ENCODE measurements at regions not wholly inside any gene's neighbourhood (a gene's known extent, or its start where the extent isn't known, plus 50 kb on each side); places are given as distances from the start of the nearest gene placed in this dataset.

DNA sequence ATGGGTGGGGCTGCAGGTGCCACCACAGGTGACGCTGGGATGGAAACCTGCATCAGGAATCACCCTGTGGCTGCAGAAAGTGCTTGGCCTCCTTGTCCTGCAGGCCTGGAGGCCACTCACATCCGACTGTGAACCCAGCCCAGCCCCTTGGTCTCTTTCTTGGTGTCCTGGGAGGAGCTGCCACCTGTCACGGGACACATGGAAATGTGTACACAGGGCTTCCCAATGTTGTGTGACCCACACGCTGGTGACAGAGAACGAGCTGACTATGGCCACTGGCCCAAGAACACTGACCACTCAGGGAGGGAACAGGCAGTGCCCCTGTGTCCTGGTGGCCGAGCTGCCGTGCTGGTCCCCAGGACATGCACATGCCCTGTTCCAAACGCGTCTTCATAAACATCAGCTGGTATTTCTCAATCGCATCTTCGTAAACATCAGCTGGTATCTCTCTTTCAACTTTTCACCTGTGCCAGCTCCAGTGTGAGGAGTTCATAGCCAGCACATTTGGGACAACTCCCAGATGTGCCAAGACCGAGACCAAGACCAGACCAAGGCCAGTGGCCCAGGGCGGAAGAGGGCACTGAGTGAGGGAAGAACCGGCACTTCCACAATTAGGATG lies 57.9 kb upstream of the INPP5A start:
- peaks cover 23% of the 10 kb centered on the region for H3K4me1 Mint-ChIP-seq
- peaks cover 8% of the 10 kb centered on the region for H3K9me3 Mint-ChIP-seq
- DNase-seq (ENCODE audit: low spot score) = no peak
- Histone ChIP-seq H3K9ac (no peak overlapping the region), H3K36me3 (no peaks in the 10 kb centered on the region), H3F3A (ENCODE audit: low read depth) (no peaks in the 10 kb centered on the region), H3K27ac (no peak overlapping the region), H3K4me1 (peaks cover 13% of the 10 kb centered on the region), H3K4me3 (no peak overlapping the region), H3K9me3 (ENCODE audit: low read depth) (no peaks in the 10 kb centered on the region), H4K20me1 (ENCODE audit: low read depth) (no peaks in the 10 kb centered on the region), H3K4me2 (no peak overlapping the region), H3K27me3 (peaks cover 10% of the 10 kb centered on the region), H2AFZ (replicated peaks) (no peak overlapping the region), H3K79me2 (ENCODE audit: low read depth) (no peaks in the 10 kb centered on the region)
- TF ChIP-seq EZH2phosphoT487 (IDR thresholded peaks at IDR 0.05) = no peak
- TF ChIP-seq CTCF (IDR thresholded peaks at IDR 0.05) = no peak
- TF ChIP-seq EZH2 (IDR thresholded peaks at IDR 0.05) = no peak
- H3K27me3 Mint-ChIP-seq (ENCODE audit: insufficient read depth, low read depth) = no peaks in the 10 kb centered on the region
- no peak overlapping the region for H3K4me3 Mint-ChIP-seq
- H3K27ac Mint-ChIP-seq = no peak overlapping the region
- no peaks in the 10 kb centered on the region for H3K36me3 Mint-ChIP-seq

DNA sequence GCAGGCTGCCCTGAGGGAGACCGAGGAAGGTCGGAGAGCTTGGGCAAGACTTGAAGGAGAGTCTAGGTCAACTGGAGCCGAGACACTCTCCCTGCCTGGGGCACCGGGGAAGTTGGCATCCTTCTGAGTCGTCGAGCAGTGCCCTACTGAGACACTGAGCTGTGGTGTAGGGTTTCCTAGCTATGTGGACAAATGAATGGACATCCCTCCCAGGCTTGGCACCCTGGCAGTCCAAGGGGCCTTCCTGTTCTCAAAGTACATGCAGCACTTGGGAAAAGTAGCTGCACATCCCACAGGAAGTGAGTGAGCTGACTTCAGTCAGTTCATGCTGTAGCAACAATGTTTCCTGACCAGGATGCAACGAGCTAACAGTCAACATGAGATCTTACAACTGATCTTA lies 57.2 kb upstream of the INPP5A start:
- Histone ChIP-seq H2AFZ (replicated peaks) (no peak overlapping the region), H3K4me3 (no peak overlapping the region), H3K36me3 (no peaks in the 10 kb centered on the region), H3K4me2 (no peak overlapping the region), H3K79me2 (ENCODE audit: low read depth) (no peaks in the 10 kb centered on the region), H3K9me3 (ENCODE audit: low read depth) (no peaks in the 10 kb centered on the region), H3K27ac (no peak overlapping the region), H3K27me3 (peaks cover 10% of the 10 kb centered on the region), H3K9ac (no peak overlapping the region), H3K4me1 (peaks cover 13% of the 10 kb centered on the region), H4K20me1 (ENCODE audit: low read depth) (no peaks in the 10 kb centered on the region), H3F3A (ENCODE audit: low read depth) (no peaks in the 10 kb centered on the region)
- Mint-ChIP-seq H3K4me1 (peaks cover 23% of the 10 kb centered on the region), H3K9me3 (peaks cover 8% of the 10 kb centered on the region), H3K4me3 (no peak overlapping the region), H3K27me3 (ENCODE audit: insufficient read depth, low read depth) (no peaks in the 10 kb centered on the region), H3K36me3 (no peaks in the 10 kb centered on the region), H3K27ac (no peak overlapping the region)
- TF ChIP-seq CTCF (IDR thresholded peaks at IDR 0.05) = no peak
- no peak for TF ChIP-seq EZH2 (IDR thresholded peaks at IDR 0.05)
- TF ChIP-seq EZH2phosphoT487 (IDR thresholded peaks at IDR 0.05) = no peak
- no peak for DNase-seq (ENCODE audit: low spot score)

GRCh38 chr10:132481690-132482089 lies 55.9 kb upstream of the INPP5A start:
- no peak overlapping the region for H3K4me2 ChIP-seq
- H3K27ac ChIP-seq = no peak overlapping the region
- peaks cover 13% of the 10 kb centered on the region for H3K4me1 ChIP-seq
- Mint-ChIP-seq H3K9me3 (peaks cover 8% of the 10 kb centered on the region), H3K27me3 (ENCODE audit: insufficient read depth, low read depth) (no peaks in the 10 kb centered on the region), H3K27ac (peak overlapping the region; percentile 85), H3K4me3 (no peak overlapping the region), H3K36me3 (no peaks in the 10 kb centered on the region), H3K4me1 (peaks cover 23% of the 10 kb centered on the region)
- peak overlapping the region; percentile 38 for H2AFZ ChIP-seq (replicated peaks)
- no peak overlapping the region for H3K9ac ChIP-seq
- H3K36me3 ChIP-seq = no peaks in the 10 kb centered on the region
- no peak for DNase-seq (ENCODE audit: low spot score)
- H3K27me3 ChIP-seq = peaks cover 10% of the 10 kb centered on the region
- H3K4me3 ChIP-seq = no peak overlapping the region
- no peaks in the 10 kb centered on the region for H4K20me1 ChIP-seq (ENCODE audit: low read depth)
- H3K79me2 ChIP-seq (ENCODE audit: low read depth) = no peaks in the 10 kb centered on the region
- TF ChIP-seq CTCF (IDR thresholded peaks at IDR 0.05) (no peak), EZH2 (IDR thresholded peaks at IDR 0.05) (no peak), EZH2phosphoT487 (IDR thresholded peaks at IDR 0.05) (no peak)
- no peaks in the 10 kb centered on the region for H3K9me3 ChIP-seq (ENCODE audit: low read depth)
- no peaks in the 10 kb centered on the region for H3F3A ChIP-seq (ENCODE audit: low read depth)
